Cardiac fibroblast (primary cell): ENCODE measurements at regions not wholly inside any gene's neighbourhood (a gene's known extent, or its start where the extent isn't known, plus 50 kb on each side); places are given as distances from the start of the nearest gene placed in this dataset.
"Not testable (repeated sequence)": the region's sequence is repeated elsewhere in the genome, so short reads cannot be mapped to it uniquely, and the experiment has no call there.

Experiments
- DNase-seq, 2 donors: peaks; one replicate each; pipeline versions ENCODE4 v3.0.0 to v3.0.0-alpha.2; 2010; ENCODE audit warnings: low read depth in 2 of 2
- H3K4me3 ChIP-seq, 2 donors: replicated peaks in 1 of 2; 1 replicate in 1 of 2; 2 replicates in 1 of 2; pipeline ENCODE4 v1.5.1; 2011; ENCODE audit warnings: low read depth in 2 of 2, low read length in 2 of 2, mild to moderate bottlenecking in 2 of 2, moderate library complexity in 1 of 2
- CTCF ChIP-seq: IDR thresholded peaks from one replicate; pipeline ENCODE4 v1.5.1; 2011; ENCODE audit warnings: low read depth, mild to moderate bottlenecking, low read length, inconsistent platforms

- H3K4me3 ChIP-seq: no peak overlapping the region
- peak in 1 of 2 donors; percentile 25 for DNase-seq
- TF ChIP-seq CTCF: no peak
These were observed 58.4 kb upstream of the FOXE1 start for GRCh38 chr9:97794666-97795065.

- DNase-seq, H3K4me3 ChIP-seq: not testable (repeated sequence)
These were observed 56.9 kb upstream of the FOXE1 start for GRCh38 chr9:97796176-97796575.

- H3K4me3 ChIP-seq: no peak overlapping the region
- no peak for TF ChIP-seq CTCF
- DNase-seq: no peak
These were observed 51.8 kb upstream of the FOXE1 start for GRCh38 chr9:97801180-97801579.

GRCh38 chr9:97802276-97802675, 50.8 kb upstream of the FOXE1 start:
- no peak overlapping the region for H3K4me3 ChIP-seq
- peak in 1 of 2 donors; percentile 65 for DNase-seq
- TF ChIP-seq CTCF: no peak

GRCh38 chr9:97803167-97804058, 49.6 kb upstream of the FOXE1 start:
- peak; percentile 53 to 56 for DNase-seq
- no peak for TF ChIP-seq CTCF
- H3K4me3 ChIP-seq: peak overlapping the region; percentile 25 to 51
